T47D (cell line): ENCODE measurements at regions not wholly inside any gene's neighbourhood (a gene's known extent, or its start where the extent isn't known, plus 50 kb on each side); places are given as distances from the start of the nearest gene placed in this dataset.

Experiments
- DNase-seq, 2 experiments: peaks; one replicate each; pipeline versions ENCODE4 v3.0.0 to v3.0.0-alpha.2; 2011 to 2012; ENCODE audit warnings: low read depth in 1 of 2, low spot score in 1 of 2
- JUND ChIP-seq: IDR thresholded peaks from 2 replicates; pipeline ENCODE4 v1.6.1; 2012; ENCODE audit warnings: low read depth
- in situ Hi-C: cut with HindIII; loops from 2 replicates; pipeline ENCODE4 v1.10.0; 2016; ENCODE audit warnings: low sequenced_read_pairs, low pct_unique_long_range_greater_than_20kb

DNA sequence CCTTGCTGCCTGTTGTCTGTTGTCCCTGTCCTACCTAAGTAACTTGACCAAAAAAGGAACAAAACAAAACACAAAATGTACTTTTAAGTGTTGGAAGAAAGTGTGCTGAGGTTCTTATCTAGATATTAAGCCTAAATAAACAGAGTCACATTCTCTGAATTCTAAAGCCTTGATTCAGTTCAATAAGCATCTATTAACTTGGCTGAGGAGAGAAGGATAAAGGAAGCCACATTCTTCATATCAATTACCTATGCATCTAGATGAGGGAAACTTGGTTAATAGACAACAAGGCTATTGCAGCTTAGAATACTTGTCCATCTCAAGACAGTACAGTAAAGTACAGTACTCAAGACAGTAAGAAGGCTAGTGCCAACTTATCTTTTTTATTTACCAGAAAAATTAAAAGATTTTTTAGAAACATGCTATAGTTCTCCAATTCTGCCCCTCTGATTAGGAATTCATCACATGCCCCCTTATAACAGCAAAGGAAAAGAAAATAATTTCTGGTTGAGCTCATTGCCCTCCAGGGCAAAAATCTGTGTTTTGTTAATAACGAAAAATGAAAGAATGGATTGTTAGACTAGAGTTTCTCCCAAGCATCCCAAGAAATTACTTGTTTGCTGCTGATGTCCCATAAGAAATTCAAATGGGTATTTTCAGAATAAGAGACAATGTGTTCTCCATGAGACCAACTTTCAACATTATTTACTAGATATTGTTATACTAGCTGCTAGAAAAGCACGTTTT lies 546.5 kb upstream of the SEMA3D start:
- TF ChIP-seq JUND: no peak
- DNase-seq: no peak
- in situ Hi-C loops: no loop called here

DNA sequence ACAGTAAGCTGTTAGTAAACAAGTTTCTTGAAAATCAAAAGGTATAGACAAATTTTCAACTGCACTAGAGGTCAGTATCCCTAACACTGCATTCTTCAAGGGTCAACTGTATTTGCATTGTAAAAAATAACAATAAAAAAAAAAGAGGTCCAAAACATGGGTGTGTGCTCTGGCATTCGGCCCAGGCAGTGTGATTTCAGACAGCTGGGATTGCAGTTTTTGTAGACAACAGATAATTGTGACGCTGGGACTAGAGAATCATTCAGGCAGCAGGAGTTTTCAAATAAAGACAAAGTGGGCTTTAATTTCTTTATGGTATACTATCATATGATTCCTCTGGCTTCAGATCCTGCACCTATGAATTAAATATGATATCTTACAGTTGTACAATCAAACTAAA lies 543.2 kb upstream of the SEMA3D start:
- no peak for TF ChIP-seq JUND

DNA sequence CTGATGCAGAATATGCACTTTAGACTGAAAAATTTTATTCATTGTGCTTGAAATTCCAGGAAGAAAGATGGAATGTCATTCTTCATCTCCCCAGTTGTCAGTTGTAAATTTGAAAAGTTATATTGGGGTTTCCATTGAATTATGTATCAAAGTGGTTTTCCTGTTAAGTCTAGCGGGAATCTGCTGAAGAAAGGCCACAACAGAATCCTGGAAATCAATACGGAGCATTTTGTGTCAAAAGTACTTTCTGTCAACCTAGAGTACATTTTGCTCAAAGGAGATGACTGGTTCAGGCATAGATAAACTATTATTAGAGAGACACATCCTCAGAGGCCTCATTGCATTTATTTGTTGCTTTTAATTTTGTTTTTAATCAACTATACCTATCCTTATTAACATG lies 538.2 kb upstream of the SEMA3D start:
- no peak for TF ChIP-seq JUND
- in situ Hi-C loops: no loop called here

More for the DNA sequence above, 543.2 kb upstream of the SEMA3D start:
- in situ Hi-C loops: no loop called here
- no peak for DNase-seq

DNA sequence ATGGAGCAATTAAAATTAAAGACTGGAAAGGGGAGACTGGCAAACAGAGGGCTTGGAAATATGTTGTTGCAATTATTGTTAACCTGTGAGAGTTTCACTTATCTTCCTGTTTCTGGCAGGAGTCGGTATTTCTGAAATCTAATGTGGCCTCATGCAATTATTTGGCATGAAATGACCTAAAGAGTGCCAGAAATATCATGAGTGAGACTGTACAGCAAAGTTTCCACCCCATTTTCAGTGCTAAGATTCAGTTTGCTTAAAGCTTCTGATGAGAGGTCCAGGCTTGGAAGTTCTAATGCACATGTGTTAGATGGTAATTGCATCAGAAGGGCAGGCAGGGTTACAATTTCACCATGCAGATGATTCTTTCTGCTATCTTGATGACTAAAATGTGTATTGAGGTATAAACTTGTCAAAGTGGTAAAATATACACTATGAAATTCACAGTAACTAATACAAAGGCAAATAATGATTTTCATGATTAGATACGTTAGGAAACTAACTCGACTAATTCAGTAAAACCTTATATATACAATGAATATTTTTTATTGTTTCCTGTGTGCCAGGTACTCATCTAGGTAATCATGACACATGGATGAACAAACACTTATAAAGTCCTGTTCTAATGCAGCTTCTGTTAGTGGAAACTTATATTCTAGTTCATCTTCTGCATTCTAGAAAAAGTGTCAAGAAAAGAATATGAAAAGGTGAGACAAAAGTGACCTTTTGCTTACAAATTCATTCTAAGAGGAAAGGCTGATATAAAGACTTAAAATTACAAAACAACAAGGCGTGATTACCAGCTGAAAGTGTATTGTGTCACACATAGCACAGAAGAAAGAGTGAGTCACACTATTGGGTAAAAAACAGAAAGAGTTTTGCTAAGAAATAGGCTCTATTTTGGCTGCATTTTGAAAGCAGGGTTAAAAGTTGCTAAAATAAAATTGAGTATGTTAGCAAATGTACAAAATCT lies 533.4 kb upstream of the SEMA3D start:
- in situ Hi-C loops: no loop called here
- no peak for TF ChIP-seq JUND
- DNase-seq: no peak

More for the DNA sequence above, 538.2 kb upstream of the SEMA3D start:
- DNase-seq: no peak

DNA sequence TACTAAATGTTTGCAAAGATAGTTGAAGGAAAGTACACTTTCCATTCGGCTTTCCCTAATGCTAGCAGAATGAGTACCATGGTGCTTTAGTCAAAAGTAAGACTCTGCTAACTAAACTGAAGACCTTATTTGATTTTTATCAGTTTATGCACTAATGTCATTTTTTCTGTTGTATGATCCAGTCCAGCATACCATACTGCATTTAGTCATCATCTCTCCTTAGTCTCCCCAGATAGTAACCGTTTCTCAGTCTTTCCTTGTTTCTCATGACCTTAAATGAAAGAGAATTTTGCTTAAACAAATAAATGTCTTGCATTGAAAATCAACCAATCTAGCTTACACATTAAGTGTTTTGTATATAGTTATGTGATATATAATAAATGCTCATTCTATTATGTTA lies 529.5 kb upstream of the SEMA3D start:
- in situ Hi-C loops: no loop called here
- TF ChIP-seq JUND: no peak
- no peak for DNase-seq

DNA sequence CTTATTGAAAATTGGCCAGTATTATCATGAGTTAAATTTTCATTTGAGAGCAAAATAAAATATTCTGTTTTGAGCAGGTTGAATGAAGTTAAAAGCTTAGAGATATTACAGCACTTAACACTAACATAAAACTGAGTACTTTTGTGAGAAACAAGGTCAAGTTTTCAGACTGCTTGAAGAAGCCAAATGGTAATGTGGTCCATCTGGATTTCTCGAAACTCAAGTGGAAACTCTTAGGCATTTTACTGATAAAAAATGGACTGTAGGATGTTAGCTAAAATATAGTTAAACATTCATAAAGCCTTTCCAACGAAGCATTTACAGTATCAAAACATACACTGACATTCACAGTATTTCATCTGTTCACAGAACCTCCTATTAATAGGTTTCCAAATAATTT lies 528.1 kb upstream of the SEMA3D start:
- TF ChIP-seq JUND: no peak
- in situ Hi-C loops: no loop called here
- DNase-seq: no peak

DNA sequence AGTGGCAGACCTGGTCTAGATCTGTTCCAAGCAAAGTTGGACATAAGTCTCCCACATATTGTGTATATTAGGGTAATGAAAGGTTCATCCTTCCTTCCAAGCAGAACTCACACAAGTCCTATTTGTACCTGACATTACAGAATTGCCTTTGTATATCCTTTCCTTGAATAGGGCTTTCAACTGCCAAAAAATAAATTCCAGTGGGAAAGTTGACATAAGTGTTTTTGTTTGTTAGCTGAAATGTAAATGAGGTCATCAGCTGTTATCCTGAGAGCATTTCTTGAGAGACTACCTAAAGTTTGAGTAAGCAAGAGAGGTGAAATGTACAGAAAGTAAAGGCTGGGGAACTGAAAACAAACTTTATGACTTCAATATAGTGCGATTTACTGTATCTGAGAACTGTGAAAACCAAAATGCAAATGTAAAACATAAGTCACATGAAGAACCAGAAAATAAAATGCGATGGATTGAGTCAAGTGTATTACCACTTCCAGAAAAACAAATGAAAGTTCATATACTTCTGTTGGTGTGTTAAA lies 527.3 kb upstream of the SEMA3D start:
- DNase-seq: no peak
- in situ Hi-C loops: no loop called here
- no peak for TF ChIP-seq JUND

DNA sequence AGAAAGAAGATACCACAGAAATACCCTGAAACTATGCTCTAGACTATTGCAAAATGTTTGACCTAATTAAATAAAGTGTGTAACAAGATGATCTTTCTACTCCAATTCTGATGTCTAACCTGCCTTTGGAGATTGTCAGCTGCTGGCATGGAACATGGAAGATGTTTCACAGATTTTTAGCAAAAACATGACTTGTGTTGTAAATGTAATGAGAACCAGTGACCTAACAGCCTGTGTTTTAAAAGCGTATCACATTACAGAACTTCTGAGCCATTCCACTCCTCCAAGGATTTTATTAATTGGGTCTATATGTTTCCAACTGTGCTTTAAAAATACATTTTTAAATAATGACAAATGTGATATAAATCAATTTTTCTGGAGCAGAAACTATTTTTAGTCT lies 526.3 kb upstream of the SEMA3D start:
- TF ChIP-seq JUND: no peak
- no peak for DNase-seq
- in situ Hi-C loops: no loop called here

DNA sequence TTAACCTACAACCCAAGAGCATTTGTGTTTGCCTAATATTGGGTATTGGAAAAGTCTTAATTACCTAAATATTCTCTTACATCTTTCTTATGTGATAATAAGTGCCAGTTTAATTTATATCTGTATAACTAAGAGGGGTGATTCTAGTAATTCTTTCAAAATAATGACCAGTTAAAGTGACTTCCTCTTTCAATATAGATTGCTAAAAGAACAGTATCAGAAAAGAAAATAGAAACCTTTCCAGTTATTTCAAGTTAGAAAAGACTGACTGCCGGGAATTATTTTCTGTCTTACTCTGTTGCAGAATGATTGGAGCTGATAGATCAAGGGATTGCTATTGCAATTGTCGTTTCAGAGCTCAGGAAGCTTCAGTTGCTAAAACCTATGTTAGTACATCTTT lies 525.0 kb upstream of the SEMA3D start:
- TF ChIP-seq JUND: no peak
- no peak for DNase-seq
- in situ Hi-C loops: no loop called here

DNA sequence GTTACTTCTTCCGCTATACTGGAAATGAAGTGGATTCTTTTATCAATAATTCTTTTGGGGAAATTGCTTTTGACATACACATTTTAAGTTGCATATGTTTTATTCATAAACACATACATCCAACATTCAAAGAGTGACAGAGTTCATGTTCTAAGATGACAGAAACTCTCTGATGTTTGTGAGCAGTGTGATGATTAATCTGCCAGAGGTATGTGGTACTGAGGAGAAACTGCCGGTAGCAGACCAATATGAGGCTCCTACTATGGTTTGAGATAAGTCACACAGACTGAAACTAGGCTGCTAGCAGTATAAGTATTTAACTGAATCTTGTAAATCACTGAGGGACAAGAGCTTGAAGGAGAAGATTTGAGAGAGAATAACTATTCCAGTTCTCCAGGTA lies 524.1 kb upstream of the SEMA3D start:
- in situ Hi-C loops: no loop called here
- no peak for DNase-seq
- TF ChIP-seq JUND: no peak

DNA sequence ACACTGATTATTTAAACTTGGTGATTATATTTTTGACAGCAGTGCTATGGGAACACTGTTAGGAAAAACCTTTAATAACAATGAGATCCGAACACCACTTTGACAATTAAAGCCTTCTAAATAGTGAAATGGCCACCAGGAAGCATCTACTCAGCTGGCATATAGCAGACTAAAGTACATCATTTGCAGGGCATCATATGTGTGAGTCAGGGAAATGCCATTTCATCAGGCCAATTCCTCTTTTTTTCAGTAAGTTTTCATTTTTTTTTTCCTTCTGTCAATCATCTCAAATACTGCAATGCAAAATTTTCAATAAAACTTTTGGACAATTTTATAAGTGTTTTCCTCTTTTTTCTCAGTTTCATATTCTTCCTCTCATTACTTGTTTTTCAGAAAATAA lies 521.4 kb upstream of the SEMA3D start:
- TF ChIP-seq JUND: no peak
- in situ Hi-C loops: no loop called here
- DNase-seq: no peak

DNA sequence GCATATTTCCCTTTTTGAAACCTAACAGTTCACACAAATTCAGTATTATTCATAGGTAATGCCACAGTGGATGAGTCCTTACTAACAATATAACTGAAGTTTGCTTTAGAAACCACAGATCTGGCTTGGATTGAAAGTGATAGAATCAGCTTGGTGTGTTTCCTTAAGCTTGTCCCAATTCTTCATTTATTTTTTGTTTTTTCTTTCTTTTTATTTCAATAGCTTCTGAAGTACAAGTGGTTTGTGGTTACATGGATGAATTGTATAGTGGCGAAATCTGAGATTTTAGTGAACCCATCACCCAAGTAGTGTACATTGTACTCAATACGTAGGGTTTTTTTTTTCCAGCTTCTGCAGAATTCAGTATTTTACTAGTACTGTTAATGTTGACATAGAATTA lies 518.2 kb upstream of the SEMA3D start:
- TF ChIP-seq JUND: no peak
- DNase-seq: no peak
- in situ Hi-C loops: no loop called here

DNA sequence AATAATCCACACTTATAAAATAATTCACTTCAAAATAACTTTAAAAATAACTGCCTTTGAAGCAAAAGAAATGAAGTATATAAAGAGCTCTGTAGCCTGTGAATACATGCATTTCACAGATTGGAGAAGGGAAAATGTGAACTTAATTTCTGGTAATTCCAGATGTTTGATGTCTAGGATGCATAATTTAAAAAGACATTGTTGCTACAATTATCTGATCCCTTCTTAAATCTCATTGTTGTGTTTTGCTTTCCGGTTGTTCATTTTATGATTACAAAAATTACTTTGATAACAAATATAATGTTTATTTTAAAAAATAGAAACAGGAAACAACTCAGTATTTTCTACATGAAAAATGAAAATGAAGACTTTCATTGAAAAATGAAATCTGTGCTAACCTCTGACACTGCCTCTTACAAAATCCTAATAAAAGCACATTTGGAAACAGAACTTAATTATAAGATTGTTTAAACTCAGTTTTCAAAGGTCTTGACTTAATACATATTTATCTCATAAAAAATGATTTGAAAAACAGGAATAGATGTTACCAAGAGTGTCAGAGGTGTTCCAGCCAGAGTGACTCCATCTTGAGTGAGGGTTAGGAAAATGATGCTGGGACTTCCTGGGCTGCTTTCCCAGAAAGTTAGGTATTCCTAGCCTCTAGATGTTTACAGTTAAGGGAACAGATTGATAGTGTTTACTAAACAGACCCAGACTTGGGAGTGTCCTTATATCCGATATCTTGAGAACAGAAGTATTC lies 516.6 kb upstream of the SEMA3D start:
- TF ChIP-seq JUND: no peak
- in situ Hi-C loops: no loop called here
- DNase-seq: no peak
